Ishikawa (cell line): ENCODE measurements at regions not wholly inside any gene's neighbourhood (a gene's known extent, or its start where the extent isn't known, plus 50 kb on each side); places are given as distances from the start of the nearest gene placed in this dataset.

Source experiments
- CEBPB ChIP-seq: IDR thresholded peaks from 2 replicates; pipeline ENCODE4 v1.6.1; 2012
- CREB1 ChIP-seq: IDR thresholded peaks from 2 replicates; pipeline ENCODE4 v1.6.1; 2012; ENCODE audit warnings: low read depth
- EGR1 ChIP-seq: IDR thresholded peaks from 2 replicates; pipeline ENCODE4 v1.6.1; 2012
- EP300 ChIP-seq: IDR thresholded peaks from 2 replicates; pipeline ENCODE4 v1.6.1; 2012; ENCODE audit warnings: borderline replicate concordance
- FOXM1 ChIP-seq: IDR thresholded peaks from 2 replicates; pipeline ENCODE4 v1.6.1; 2012; ENCODE audit warnings: low read depth, borderline replicate concordance
- MAX ChIP-seq: IDR thresholded peaks from 2 replicates; pipeline ENCODE4 v1.6.1; 2012
- NFIC ChIP-seq: IDR thresholded peaks from 2 replicates; pipeline ENCODE4 v1.6.1; 2012
- RAD21 ChIP-seq: IDR thresholded peaks from 2 replicates; pipeline ENCODE4 v1.6.1; 2012; ENCODE audit warnings: low read depth
- REST ChIP-seq: IDR thresholded peaks from 2 replicates; pipeline ENCODE4 v1.6.1; 2012; ENCODE audit warnings: low read depth, mild to moderate bottlenecking
- TAF1 ChIP-seq: IDR thresholded peaks from 2 replicates; pipeline ENCODE4 v1.6.1; 2012; ENCODE audit warnings: low read depth, mild to moderate bottlenecking
- TCF12 ChIP-seq: IDR thresholded peaks from 2 replicates; pipeline ENCODE4 v1.6.1; 2012; ENCODE audit warnings: low read depth
- TEAD4 ChIP-seq: IDR thresholded peaks from 2 replicates; pipeline ENCODE4 v1.6.1; 2012
- USF1 ChIP-seq: IDR thresholded peaks from 2 replicates; pipeline ENCODE4 v1.6.1; 2012
- YY1 ChIP-seq: IDR thresholded peaks from 2 replicates; pipeline ENCODE4 v1.6.1; 2012; ENCODE audit warnings: low read depth
- ZBTB7A ChIP-seq: IDR thresholded peaks from 2 replicates; pipeline ENCODE4 v1.6.1; 2012; ENCODE audit warnings: low read depth

- TF ChIP-seq EP300 (no peak), EGR1 (no peak), REST (no peak), MAX (no peak), FOXM1 (no peak), TCF12 (no peak), USF1 (no peak), RAD21 (no peak), CREB1 (no peak), TAF1 (no peak)
These were observed 616.3 kb downstream of the EBF1 start for GRCh38 chr5:158483281-158483860.

- TF ChIP-seq YY1 (no peak), TCF12 (no peak), TEAD4 (no peak), NFIC (no peak), TAF1 (no peak), FOXM1 (no peak), MAX (no peak)
These were observed 617.6 kb downstream of the EBF1 start for GRCh38 chr5:158482125-158482524.

GRCh38 chr5:158478139-158478538, 619.2 kb upstream of the CLINT1 start:
- TF ChIP-seq EP300, result no peak
- TF ChIP-seq TCF12, result no peak
- no peak for TF ChIP-seq USF1
- TF ChIP-seq YY1, result no peak
- no peak for TF ChIP-seq CEBPB
- no peak for TF ChIP-seq REST
- TF ChIP-seq TAF1, result no peak
- no peak for TF ChIP-seq NFIC
- no peak for TF ChIP-seq CREB1
- TF ChIP-seq EGR1, result no peak
- no peak for TF ChIP-seq RAD21
- no peak for TF ChIP-seq ZBTB7A
- TF ChIP-seq FOXM1, result no peak

- TF ChIP-seq RAD21 (no peak), NFIC (no peak), USF1 (no peak), CEBPB (no peak), TEAD4 (no peak), REST (no peak), EP300 (no peak)
These were observed 618.3 kb upstream of the CLINT1 start for GRCh38 chr5:158477214-158477613.
